ENCODE measurements at regions not wholly inside any gene's neighbourhood (a gene's known extent, or its start where the extent isn't known, plus 50 kb on each side); places are given as distances from the start of the nearest gene placed in this dataset.

DNA sequence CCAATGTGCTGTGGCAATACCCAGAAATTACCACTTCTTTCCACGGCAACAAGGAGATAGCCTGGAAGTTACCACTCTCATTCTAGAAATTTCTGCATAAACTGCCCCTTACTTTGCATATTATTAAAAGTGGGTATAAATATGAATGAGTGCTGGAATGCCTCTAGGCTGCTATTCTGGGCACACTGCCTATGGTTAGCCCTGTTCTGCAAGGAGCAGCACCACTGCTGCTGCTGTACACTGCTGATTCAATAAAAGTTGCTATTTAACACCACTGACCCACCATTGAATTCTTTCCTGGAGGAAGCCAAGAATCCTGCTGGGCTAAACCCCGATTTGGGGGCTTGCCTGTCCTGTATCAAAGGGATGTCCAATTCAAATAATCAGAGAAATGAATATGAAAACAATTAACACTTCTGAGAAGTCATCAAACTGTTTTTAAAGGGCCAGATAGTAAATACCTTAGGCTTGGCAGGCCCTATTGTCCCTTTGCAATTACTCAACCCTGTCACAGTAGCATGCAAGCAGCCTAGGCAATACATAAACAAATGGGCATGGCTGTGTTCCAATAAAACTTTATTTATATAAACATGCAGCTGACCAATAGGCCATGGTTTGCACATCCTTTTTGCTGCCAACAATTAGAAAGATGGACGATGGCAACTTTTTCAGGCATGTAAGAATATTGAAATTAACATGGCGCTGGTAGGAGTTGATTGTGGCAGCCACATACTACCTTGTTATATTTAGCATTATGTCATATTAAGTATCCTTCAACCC, 369.4 kb upstream of the B3GALT2 start:
- no peak for DNase-seq (ENCODE audit: low spot score)

DNA sequence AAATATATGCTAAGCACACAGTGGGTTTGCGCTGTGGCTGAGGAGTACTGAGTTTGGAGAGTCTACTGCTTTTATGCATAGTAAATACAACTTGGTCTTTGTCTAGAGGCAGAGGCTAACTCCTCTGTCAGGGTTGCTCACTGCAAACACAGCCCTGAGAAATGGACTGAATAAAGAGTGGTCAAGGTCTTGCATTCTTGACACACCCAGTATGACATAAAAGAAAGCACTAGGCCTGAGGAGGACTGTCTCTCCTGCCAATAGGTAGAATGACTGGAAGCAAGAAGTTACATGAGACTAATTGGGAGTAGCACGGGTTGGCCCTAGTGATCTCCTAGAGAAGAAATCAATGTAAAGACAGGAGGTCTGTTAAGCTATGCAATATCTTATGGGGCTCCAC, 367.2 kb upstream of the B3GALT2 start:
- no peak for DNase-seq (ENCODE audit: low spot score)

DNA sequence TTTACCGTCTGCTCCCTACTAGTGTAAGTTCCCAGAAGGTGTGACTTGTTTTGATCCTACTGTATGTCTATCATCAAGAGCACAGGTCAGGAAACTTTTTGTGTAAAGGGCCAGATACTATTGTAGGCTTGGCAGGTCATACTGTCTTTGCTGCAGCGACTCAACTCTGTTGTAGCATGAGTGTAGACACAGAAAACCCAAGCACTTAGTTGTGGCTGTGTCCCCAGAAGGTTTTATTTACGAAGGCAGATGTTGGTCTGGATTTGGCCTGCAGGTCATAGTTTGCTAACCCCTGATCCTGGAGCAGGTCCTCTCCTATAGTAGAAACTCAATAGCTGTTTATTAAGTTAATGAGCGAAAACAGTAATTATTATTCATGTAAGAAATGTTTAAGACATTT, 365.9 kb upstream of the B3GALT2 start:
- DNase-seq (ENCODE audit: low spot score), result no peak

DNA sequence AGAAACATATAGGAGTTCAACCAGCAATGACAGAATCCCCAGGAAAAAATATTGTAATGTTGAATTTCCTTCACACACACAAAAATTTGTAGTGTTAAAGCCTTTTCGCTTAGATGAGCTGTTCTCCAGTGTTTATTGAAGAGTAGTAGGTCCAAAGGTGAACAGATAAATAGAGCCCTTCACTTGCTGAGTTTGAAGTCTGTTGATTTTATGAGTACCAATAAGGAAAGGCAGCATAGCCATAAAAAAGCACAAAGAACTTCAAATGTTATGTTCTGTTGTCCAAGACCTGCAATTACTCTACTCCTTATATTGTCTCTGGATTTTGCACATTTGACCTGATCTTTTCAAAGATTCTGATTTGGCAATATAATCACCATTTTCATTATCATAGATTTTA, 362.7 kb upstream of the B3GALT2 start:
- no peak for DNase-seq (ENCODE audit: low spot score)

DNA sequence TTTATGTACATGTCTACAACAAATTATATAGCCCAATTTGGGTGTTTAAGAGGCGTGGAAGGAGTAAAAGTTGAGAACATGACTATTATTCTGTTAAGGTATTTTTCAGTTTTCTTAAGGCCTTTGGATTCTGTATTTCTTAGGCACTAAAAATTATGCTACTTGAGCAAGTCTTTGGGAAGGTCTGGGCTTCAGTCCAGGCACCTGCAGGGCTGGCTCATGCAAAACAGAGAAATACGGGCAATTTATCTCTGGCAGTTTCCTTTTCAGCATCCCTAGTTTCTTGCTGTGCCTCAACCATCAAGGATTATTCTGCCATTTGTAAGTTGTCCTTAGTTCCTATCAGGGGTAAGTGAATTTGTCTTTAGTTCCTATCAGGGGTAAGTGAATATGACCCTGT, 358.8 kb upstream of the B3GALT2 start:
- DNase-seq (ENCODE audit: low spot score), result no peak

DNA sequence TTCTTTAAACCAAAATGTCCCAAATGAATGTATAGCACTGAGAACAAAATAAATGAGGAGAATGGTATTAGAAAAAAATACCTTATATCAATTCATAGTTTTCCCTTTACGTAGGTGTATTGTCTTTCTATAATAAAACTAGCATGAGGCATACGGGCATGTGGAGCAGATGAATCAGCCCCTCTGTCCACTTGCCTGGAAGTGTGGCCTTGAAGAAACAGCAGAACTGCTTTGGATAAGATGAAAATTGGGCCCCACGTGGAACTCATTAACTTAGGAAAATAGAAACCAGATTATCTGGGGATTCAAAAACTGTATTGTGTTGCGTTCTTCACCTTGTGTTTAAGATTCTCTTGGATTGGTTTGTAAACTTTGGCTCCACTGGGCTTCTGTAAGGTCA, 356.8 kb upstream of the B3GALT2 start:
- no peak for DNase-seq (ENCODE audit: low spot score)

DNA sequence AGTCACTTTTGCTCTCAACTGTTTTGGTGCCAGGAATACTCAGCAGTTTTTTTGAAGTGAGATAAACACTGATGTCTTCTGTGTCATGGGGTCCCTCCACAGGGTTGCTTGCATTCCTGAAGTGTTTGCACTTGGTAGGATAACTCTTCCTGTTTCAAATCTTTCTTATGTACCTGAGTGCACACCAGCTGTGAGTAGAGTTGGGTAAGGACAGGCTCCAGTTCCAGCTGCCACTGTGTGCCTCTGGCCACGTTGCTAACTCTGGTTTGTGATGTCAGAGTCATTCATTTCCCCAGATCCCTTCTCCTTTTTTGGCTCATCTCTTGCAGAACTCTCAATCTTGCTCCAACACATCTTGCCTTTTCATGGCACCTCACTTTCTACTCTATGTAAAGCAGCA, 356.3 kb upstream of the B3GALT2 start:
- no peak for DNase-seq (ENCODE audit: low spot score)

DNA sequence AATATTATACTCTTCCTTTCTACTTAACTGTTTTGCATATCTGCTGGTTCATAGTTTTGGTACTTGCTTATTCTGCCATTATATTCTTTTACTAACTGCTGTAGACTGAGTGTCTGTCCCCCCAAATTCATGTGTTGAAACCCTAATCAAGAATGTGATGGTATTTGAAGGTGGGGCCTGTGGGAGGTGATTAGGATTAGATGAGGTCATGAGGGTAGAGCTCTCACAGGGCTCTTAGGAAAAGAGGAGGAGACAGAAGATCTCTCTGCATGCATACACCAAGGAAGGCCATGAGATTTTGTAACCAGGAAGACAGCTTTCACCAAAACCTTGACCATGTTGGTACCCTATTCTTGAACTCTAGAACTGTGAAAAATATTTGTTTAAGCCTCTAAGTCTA, 354.1 kb upstream of the B3GALT2 start:
- no peak for DNase-seq (ENCODE audit: low spot score)

DNA sequence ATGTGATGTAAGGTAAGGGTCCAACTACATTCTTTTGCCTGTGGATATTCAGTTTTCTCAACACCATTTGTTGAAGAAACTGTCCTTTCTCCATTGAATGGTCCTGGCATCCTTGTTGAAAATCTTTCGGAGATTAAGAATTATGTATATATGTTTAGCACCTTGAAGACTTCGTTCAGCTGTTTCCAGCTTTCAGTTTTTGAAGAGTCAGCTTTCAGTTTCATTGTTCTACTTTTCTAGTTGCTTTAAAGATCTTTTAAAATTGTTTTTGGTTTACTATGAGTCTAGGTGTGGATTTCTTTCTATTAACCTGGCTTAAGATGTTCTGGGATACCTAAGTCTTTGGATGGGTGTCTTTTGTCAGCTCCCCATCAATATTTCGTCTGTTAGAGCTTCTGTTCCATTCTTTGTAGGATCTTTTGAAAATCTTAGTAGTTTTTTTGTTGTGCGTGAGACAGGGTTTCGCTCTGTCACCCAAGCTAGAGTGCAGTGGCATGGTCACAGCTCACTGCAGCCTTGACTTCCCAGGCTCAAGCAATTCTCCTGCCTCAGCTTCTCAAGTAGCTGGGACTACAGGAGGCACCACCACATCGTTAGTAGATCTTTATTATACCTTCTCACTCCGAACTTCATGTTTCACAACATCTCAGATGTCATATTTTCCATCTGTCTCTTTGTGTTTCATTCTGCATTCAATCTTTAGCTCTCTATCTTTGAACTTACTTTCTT, 353.5 kb upstream of the B3GALT2 start:
- DNase-seq (ENCODE audit: low spot score), result no peak

DNA sequence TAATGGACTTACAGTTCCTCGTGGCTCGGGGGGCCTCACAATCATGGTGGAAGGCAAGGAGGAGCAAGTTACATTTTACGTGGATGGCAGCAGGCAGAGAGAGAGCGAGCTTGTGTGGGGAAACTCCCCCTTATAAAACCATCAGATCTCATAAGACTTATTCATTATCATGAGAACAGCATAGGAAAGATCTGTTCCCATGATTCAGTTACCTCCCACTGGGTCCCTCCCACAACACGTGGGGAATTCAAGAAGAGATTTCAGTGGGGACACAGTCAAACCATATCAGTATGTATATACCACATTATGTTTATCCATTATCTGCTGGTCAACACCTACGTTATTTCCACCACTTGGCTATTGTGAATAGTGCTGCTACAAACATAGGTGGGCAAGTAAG, 352.3 kb upstream of the B3GALT2 start:
- DNase-seq (ENCODE audit: low spot score), result no peak

DNA sequence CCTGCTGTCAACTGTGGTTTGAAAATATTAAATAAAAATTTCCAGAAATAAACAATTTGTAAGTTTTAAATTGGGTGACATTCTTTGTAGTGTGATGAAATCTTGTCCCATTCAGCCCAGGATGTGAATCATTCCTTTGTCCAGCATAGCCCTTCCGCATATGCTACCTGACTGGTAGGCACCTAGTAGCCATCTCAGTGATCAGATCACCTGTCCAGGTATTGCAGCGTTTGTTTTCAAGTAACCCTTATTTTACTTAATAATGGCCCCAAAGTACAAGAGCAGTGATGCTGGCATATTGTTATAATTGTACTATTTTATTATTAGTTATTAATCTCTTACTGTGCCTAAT, 351.6 kb upstream of the B3GALT2 start:
- no peak for DNase-seq (ENCODE audit: low spot score)

DNA sequence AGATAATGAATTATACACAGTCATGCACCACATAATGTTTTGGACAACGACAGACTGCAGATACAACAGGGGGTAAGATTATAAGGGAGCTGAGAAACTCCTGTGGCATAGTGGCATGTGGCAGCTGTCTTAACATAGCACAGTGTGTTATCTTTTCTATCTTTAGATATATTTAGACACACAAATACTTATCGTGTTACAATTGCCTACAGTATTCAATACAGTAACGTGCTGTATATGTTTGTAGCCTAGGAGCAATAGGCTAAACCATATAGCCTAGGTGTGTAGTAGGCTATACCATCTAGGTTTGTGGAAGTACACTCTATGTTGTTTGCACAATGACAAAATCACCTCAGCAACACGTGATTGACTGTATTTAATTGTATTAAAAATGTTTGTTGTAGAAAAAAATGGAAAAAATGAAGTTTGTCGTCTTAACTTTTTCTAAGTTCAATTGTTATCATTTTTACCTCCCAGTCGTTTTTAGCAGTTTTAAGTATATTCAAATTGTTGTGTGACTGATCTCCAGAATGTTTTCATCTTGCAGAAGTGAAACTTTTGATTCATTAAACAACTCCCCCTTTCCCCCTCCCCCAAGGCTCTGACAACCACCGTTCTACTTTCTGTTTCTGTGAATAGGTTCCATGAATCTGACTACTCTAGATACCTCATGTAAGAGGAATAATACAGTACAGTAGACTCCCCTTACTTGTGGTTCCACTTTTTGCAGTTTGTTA, 351.0 kb upstream of the B3GALT2 start:
- no peak for DNase-seq (ENCODE audit: low spot score)

DNA sequence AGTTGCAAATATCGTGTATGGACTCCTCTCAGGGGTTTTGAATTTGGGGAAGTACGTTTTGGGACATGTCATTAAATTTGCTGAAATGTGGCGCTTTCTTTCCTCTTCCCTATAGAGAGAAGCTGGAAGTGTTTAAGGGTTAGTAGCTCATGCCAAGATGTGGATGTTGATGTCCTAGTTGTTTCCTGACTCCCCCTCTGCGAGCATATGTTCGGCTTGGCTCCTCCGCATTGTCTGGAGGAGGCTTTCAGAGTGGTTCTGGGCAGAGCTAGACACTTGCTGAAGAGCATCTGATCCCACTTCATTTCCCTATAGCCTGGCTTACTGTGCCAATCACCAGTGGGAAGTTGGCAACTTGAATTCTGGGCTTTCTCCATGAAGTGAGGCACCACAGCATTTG, 347.4 kb upstream of the B3GALT2 start:
- no peak for DNase-seq (ENCODE audit: low spot score)

DNA sequence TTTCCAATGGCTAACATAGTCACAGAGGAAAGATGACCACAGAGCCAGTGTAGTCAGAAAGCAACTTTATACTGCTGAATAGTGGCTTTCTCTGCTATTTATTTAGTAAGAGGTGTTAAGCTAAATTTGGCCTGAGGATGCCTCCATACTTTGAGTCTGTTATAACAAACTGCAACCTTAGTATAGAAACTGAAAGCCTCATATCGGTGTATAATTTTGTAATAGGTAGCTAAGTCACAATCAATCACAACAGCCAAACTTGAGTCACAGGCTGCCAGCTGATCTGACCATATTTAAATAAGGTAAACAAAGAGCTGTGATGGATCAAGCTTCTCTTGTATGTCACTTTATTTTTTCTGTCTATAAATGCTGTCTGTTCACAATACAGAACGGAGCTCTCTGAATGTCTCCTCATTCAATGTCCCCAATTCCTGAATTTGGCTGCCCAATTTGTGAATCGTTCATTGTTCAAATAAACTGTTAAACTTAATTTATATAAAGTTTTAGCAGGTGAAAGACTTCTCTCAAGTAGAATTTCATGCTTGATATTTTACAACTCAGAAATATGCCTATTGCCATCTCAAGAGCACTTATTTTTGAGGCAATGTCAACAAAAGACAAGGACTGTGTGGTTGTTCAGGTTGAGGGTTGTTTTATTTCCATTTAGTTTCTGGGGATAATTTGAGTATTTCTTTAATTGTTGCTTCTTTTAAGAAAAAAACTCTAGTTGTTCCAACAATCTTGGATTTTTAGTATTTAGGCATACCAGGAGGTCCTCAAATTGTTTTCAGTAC, 339.7 kb upstream of the B3GALT2 start:
- DNase-seq (ENCODE audit: low spot score), result no peak

DNA sequence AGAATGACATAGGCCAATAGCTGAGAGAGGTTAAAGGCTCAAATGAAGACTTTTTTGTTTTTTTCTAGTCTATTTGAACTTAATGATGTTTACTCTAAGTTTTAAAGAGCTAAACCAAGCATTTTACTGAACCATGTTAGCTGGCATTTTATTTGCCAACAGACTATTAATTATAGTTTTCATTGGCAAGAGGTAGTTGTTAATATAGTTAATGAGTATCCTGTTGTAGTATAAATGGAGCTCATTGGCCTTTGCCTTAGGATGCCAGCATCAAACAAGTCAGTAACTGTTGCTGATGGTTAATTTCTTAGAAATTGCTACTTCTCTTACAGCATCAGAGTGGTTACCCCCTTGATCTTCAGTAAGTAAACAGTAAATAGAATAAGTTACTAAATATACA, 339.0 kb upstream of the B3GALT2 start:
- DNase-seq (ENCODE audit: low spot score), result no peak

DNA sequence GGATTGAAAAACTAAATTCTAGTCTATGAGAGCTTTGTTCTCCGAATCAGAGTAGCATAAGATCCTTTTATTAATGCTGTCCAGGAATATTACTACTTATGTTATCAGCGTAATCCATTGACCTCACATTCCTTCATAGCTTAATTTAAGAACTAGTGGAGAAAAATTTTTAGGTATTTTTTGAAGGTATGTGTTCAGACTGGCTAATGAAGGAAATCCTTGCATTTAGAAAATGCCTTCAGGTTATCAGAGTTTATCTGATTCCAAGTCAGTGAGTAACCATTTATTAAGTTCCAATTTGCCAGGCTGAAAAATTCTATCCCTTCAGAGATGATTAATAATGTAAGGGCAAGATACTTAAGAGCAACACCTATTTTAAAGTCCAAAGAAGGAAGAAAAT, 338.2 kb upstream of the B3GALT2 start:
- DNase-seq (ENCODE audit: low spot score), result no peak

DNA sequence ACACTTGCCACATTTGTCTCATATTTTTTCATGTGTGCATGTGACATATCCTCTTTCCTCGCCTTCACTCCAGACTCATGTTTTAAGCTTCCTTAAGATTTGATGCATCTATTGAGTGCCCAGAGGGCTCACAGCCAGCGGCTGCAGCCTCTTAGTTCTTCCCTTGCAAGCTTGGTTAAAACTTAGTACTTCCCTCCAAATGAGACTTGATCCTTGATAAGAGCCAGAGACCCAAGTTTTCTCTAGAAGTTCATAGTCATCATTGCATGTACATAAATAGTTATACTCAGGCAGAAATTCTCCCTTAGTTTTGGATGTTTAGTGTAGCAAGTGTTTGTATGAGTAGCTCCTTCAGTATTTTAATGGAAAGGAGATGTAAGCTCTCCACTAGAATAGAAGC, 337.6 kb upstream of the B3GALT2 start:
- DNase-seq (ENCODE audit: low spot score), result no peak

DNA sequence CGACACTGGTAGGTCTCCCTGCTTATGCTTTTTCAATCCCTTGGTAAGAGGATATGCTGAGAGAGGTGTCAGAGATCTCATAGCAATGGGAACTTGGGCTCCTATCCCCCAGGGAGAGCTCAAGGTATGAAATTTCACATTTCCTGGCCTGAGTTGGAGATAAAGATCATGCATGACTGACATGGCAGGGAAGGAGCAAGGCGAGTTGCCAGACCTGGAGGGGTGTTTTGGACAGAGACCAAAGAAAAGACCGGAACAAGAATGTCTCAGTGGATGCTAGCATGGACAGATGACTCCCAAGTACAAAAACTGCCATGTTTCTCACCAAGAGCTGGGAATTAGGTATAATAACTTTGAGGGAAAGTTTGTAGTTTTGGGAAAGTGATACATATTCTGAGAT, 334.1 kb upstream of the B3GALT2 start:
- no peak for DNase-seq (ENCODE audit: low spot score)

DNA sequence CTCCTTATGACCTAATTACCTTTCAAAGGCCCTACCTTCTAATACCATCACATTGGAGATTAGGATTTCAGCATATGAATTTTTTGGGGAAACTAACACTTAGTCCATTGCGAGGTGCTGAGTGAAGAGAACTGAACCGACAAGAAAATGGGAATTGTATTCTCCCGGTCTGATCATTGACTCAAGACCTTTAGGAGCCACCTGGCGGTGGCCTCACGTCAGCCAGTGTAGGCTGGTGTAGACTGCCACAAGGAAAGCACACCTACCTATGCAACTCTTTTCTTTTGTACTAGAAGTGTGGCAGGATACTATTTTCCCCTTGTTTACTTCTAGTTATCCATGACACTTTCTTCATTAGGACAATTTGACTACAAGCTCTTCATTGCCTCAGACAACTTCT, 333.5 kb upstream of the B3GALT2 start:
- DNase-seq (ENCODE audit: low spot score), result no peak

DNA sequence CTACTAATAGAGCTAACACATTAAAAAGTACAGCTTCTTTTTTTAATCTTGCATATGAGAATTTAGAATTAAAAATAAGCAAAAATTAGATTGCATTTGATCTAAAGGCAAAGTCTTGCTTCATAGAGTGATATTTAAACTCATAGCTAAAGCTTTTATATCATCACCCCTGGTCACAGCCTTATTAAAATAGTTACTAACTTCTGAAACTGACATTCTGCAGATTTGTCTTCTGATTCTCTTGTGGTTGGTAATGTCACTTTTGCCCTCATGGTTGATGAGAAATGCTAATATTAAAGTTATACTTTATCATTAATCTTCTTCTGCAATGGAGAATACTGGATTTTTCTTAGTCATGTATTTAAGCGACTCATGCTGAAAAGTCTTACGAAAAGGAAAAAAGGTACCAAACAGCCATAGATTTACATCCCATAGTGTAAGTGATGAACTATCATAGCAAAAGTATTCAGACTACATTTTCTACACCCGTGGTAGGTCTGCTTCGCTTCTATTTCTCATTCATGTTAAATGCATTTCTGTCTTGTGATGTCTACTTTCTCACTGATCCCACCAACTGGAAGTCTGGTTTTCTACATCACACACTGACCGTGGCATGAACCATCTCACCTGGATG, 330.5 kb upstream of the B3GALT2 start:
- no peak for DNase-seq (ENCODE audit: low spot score)

DNA sequence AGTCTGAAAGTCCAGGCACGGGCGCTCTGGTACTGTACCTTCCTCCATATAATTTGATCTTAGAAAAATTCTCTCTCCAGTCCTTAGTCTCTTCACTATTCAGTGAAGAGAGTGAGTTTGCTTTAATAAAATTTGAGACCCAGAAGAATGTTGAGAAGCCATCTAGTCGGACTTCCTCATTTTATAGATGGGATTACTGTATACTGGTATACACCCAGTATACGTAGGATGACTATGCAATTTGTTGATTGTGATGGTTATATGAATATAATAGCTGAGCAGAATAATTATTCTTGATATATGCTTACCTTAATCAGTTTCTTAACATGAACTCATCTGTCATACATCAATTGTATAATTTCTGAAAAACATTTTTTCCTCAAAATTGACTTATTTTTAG, 328.0 kb upstream of the B3GALT2 start:
- DNase-seq (ENCODE audit: low spot score), result no peak

DNA sequence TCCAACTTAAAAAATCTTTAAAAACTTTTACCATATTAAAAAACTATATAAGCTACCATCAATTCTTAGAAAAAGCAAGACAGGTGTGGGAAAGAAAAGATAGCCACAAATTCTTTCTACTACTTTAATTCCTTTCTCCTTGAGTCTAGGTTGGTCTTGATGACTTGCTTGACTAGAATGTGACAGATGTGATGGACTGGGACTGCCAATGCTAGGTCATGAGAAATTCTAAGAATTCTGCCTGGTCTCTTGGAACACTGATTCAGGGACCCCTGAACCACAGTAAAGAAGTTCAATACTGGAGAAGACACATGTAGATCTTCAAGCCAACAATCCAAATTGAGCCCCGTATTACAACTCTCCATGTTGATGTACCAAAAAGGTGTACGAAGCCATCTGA, 326.6 kb upstream of the B3GALT2 start:
- DNase-seq (ENCODE audit: low spot score), result no peak

Data from D341Med (cell line).